Astrocyte (in vitro differentiated cells and primary cell): ENCODE measurements at regions not wholly inside any gene's neighbourhood (a gene's known extent, or its start where the extent isn't known, plus 50 kb on each side); places are given as distances from the start of the nearest gene placed in this dataset.

ENCODE experiments used
- DNase-seq: peaks from one replicate; pipeline ENCODE4 v3.0.0-alpha.2; 2010; ENCODE audit warnings: low read depth
- FAIRE-seq: peaks from 2 replicates; lab custom pipeline; 2011; peaks lifted over from hg19 to GRCh38; lab: Jason Lieb, UNC
- H2AFZ ChIP-seq: 2 replicates; pipeline ENCODE4 v1.6.0; 2012; ENCODE audit warnings: low read depth, low read length, inconsistent platforms
- H3K27ac ChIP-seq: 2 replicates; pipeline ENCODE4 v1.5.1; 2011; ENCODE audit warnings: low read depth, low read length, inconsistent platforms
- H3K27me3 ChIP-seq: 2 replicates; pipeline ENCODE4 v1.6.0; 2011; ENCODE audit warnings: low read length, inconsistent platforms; ENCODE audit not compliant: insufficient read depth
- H3K36me3 ChIP-seq: 2 replicates; pipeline ENCODE4 v1.5.1; 2011; ENCODE audit warnings: low read length, inconsistent platforms; ENCODE audit not compliant: insufficient read depth
- H3K4me1 ChIP-seq: 2 replicates; pipeline ENCODE4 v1.5.1; 2011; ENCODE audit warnings: low read length, inconsistent platforms; ENCODE audit not compliant: insufficient read depth
- H3K4me2 ChIP-seq: 2 replicates; pipeline ENCODE4 v1.6.0; 2012; ENCODE audit warnings: low read length, inconsistent platforms
- H3K4me3 ChIP-seq: 2 replicates; pipeline ENCODE4 v1.5.1; 2011; ENCODE audit warnings: low read depth, mild to moderate bottlenecking, low read length, inconsistent platforms; ENCODE audit not compliant: insufficient read depth
- H3K79me2 ChIP-seq: 2 replicates; pipeline ENCODE4 v1.6.0; 2012; ENCODE audit warnings: mild to moderate bottlenecking, low read length, inconsistent platforms; ENCODE audit not compliant: insufficient read depth
- H3K9ac ChIP-seq: 2 replicates; pipeline ENCODE4 v1.6.0; 2012; ENCODE audit warnings: mild to moderate bottlenecking, low read length, inconsistent platforms
- H3K9me3 ChIP-seq: 2 replicates; pipeline ENCODE4 v1.5.1; 2012; ENCODE audit warnings: low read depth, mild to moderate bottlenecking, low read length, inconsistent platforms; ENCODE audit not compliant: insufficient read depth
- H4K20me1 ChIP-seq: 2 replicates; pipeline ENCODE4 v1.6.0; 2012; ENCODE audit warnings: low read length, inconsistent platforms; ENCODE audit not compliant: insufficient read depth
- H3K27ac Mint-ChIP-seq: one replicate; pipeline ENCODE4 v1.8.0; 2021; ENCODE audit warnings: mild to moderate bottlenecking, mixed read lengths; ENCODE audit not compliant: unreplicated experiment
- H3K27me3 Mint-ChIP-seq: one replicate; pipeline ENCODE4 v1.8.0; 2021; ENCODE audit warnings: low read depth, mixed read lengths; ENCODE audit not compliant: unreplicated experiment
- H3K36me3 Mint-ChIP-seq: one replicate; pipeline ENCODE4 v1.8.0; 2021; ENCODE audit warnings: low read depth, mixed read lengths; ENCODE audit not compliant: unreplicated experiment
- H3K4me1 Mint-ChIP-seq: one replicate; pipeline ENCODE4 v1.8.0; 2021; ENCODE audit warnings: low read depth, mixed read lengths; ENCODE audit not compliant: unreplicated experiment
- H3K4me3 Mint-ChIP-seq: one replicate; pipeline ENCODE4 v1.8.0; 2021; ENCODE audit warnings: mild to moderate bottlenecking, moderate library complexity, mixed read lengths; ENCODE audit not compliant: unreplicated experiment
- H3K9me3 Mint-ChIP-seq: one replicate; pipeline ENCODE4 v1.8.0; 2021; ENCODE audit warnings: mild to moderate bottlenecking, mixed read lengths; ENCODE audit not compliant: unreplicated experiment
- CTCF ChIP-seq: IDR thresholded peaks from 2 replicates; pipeline ENCODE4 v1.5.1; 2011; ENCODE audit warnings: low read depth, mild to moderate bottlenecking, inconsistent platforms, low read length, moderate library complexity; ENCODE audit not compliant: insufficient read depth
- EZH2 ChIP-seq: IDR thresholded peaks from 2 replicates; pipeline ENCODE4 v1.6.1; 2012; ENCODE audit warnings: mild to moderate bottlenecking, low read length, inconsistent platforms; ENCODE audit not compliant: insufficient read depth

GRCh38 chr3:78351334-78351733, 1311.4 kb downstream of the ROBO2 start:
- no peaks in the 10 kb centered on the region for H3K9me3 ChIP-seq
- Mint-ChIP-seq H3K4me1 (peaks cover 6% of the 10 kb centered on the region), H3K36me3 (no peaks in the 10 kb centered on the region), H3K9me3 (no peaks in the 10 kb centered on the region), H3K27me3 (no peaks in the 10 kb centered on the region), H3K27ac (no peak overlapping the region), H3K4me3 (no peak overlapping the region)
- H3K36me3 ChIP-seq = no peaks in the 10 kb centered on the region
- H3K9ac ChIP-seq = no peak overlapping the region
- no peaks in the 10 kb centered on the region for H3K27me3 ChIP-seq
- no peaks in the 10 kb centered on the region for H3K79me2 ChIP-seq
- H3K4me2 ChIP-seq = no peak overlapping the region
- no peak for TF ChIP-seq CTCF
- TF ChIP-seq EZH2 = no peak
- no peak overlapping the region for H3K4me3 ChIP-seq
- FAIRE-seq = no peak
- no peak overlapping the region for H2AFZ ChIP-seq
- H4K20me1 ChIP-seq = no peaks in the 10 kb centered on the region
- H3K4me1 ChIP-seq = no peaks in the 10 kb centered on the region
- no peak overlapping the region for H3K27ac ChIP-seq
- no peak for DNase-seq

GRCh38 chr3:78353231-78353630, 1313.3 kb downstream of the ROBO2 start:
- Histone ChIP-seq H3K9ac (no peak overlapping the region), H3K27ac (no peak overlapping the region), H3K4me2 (no peak overlapping the region), H3K27me3 (no peaks in the 10 kb centered on the region), H3K4me3 (no peak overlapping the region), H4K20me1 (no peaks in the 10 kb centered on the region), H3K36me3 (no peaks in the 10 kb centered on the region), H3K4me1 (no peaks in the 10 kb centered on the region), H3K9me3 (no peaks in the 10 kb centered on the region), H3K79me2 (no peaks in the 10 kb centered on the region), H2AFZ (no peak overlapping the region)
- H3K4me1 Mint-ChIP-seq = peaks cover 6% of the 10 kb centered on the region
- no peaks in the 10 kb centered on the region for H3K9me3 Mint-ChIP-seq
- no peak overlapping the region for H3K27ac Mint-ChIP-seq
- DNase-seq (no peak), FAIRE-seq (no peak)
- H3K4me3 Mint-ChIP-seq = no peak overlapping the region
- H3K36me3 Mint-ChIP-seq = no peaks in the 10 kb centered on the region
- no peak for TF ChIP-seq EZH2
- no peak for TF ChIP-seq CTCF
- H3K27me3 Mint-ChIP-seq = no peaks in the 10 kb centered on the region

- H3K27ac ChIP-seq = no peak overlapping the region
- H3K36me3 Mint-ChIP-seq = no peaks in the 10 kb centered on the region
- no peak overlapping the region for H3K4me3 Mint-ChIP-seq
- H3K9ac ChIP-seq = no peak overlapping the region
- no peak overlapping the region for H3K4me3 ChIP-seq
- no peaks in the 10 kb centered on the region for H3K9me3 Mint-ChIP-seq
- no peak overlapping the region for H2AFZ ChIP-seq
- H3K27me3 ChIP-seq = no peaks in the 10 kb centered on the region
- H3K9me3 ChIP-seq = no peaks in the 10 kb centered on the region
- no peak overlapping the region for H3K4me2 ChIP-seq
- TF ChIP-seq EZH2 (no peak), CTCF (no peak)
- H3K27me3 Mint-ChIP-seq = no peaks in the 10 kb centered on the region
- no peak for DNase-seq
- no peak overlapping the region for H3K27ac Mint-ChIP-seq
- no peaks in the 10 kb centered on the region for H3K4me1 ChIP-seq
- H3K4me1 Mint-ChIP-seq = no peaks in the 10 kb centered on the region
- H3K36me3 ChIP-seq = no peaks in the 10 kb centered on the region
- FAIRE-seq = no peak
- H3K79me2 ChIP-seq = no peaks in the 10 kb centered on the region
- H4K20me1 ChIP-seq = no peaks in the 10 kb centered on the region
Measured at GRCh38 chr3:78360849-78361248, 1321.0 kb downstream of the ROBO2 start.
